ENCODE measurements at regions not wholly inside any gene's neighbourhood (a gene's known extent, or its start where the extent isn't known, plus 50 kb on each side); places are given as distances from the start of the nearest gene placed in this dataset.

DNA sequence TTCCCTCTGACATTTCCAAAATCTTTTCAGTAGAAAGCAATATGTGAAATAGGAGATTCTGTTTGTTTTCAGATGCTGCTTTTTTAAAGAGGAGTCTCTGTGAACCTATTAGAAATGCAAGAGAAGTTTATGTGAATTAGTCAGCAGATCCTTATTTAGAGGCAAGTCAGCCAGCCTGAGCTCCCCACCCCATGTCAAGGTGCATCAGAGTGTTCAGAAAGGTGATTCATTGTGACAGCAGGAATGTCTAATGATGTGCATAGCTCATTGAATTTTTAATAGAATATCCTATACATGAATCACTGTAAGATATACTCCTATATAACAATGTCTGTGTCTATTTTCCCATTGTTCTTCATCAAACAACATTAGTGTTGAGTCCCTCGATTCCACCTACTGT, 1222.4 kb upstream of the USP15 start:
- TF ChIP-seq, protein P1, sequence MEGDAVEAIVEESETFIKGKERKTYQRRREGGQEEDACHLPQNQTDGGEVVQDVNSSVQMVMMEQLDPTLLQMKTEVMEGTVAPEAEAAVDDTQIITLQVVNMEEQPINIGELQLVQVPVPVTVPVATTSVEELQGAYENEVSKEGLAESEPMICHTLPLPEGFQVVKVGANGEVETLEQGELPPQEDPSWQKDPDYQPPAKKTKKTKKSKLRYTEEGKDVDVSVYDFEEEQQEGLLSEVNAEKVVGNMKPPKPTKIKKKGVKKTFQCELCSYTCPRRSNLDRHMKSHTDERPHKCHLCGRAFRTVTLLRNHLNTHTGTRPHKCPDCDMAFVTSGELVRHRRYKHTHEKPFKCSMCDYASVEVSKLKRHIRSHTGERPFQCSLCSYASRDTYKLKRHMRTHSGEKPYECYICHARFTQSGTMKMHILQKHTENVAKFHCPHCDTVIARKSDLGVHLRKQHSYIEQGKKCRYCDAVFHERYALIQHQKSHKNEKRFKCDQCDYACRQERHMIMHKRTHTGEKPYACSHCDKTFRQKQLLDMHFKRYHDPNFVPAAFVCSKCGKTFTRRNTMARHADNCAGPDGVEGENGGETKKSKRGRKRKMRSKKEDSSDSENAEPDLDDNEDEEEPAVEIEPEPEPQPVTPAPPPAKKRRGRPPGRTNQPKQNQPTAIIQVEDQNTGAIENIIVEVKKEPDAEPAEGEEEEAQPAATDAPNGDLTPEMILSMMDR (IDR thresholded peaks at IDR 0.05; ENCODE audit: poor library complexity) = no peak
- TF ChIP-seq EZH2 (IDR thresholded peaks at IDR 0.05; ENCODE audit: borderline replicate concordance) (no peak), EZH2phosphoT487 (IDR thresholded peaks at IDR 0.05; ENCODE audit: low read depth, severe bottlenecking, unreplicated experiment) (no peak)

All from hepatocyte (in vitro differentiated cells).